ENCODE measurements at regions not wholly inside any gene's neighbourhood (a gene's known extent, or its start where the extent isn't known, plus 50 kb on each side); places are given as distances from the start of the nearest gene placed in this dataset.
A peak's percentile ranks its signal among the peaks of the same experiment; 100 is the strongest.

GRCh38 chr2:120465989-120466703, 120.2 kb downstream of the INHBB start:
- peak; percentile 84 to 89 for DNase-seq (ENCODE audit: low read depth in 1 of 2, low spot score in 2 of 2)
- WGBS, 2 experiments (ENCODE audit: extremely low coverage in 1 of 2, insufficient coverage in 1 of 2, insufficient read length in 1 of 2, insufficient replicate concordance in 2 of 2, low coverage in 1 of 2, low lambda C conversion rate in 2 of 2, missing lambda C conversion rate in 1 of 2) = 1% methylated on average over 23 of the region's 25 CpGs; no CpG with 5 or more reads in 1 of the 2 experiments
- 0 out of 2 replicates have a peak, but pooled peaks have one; percentile 61 for TF ChIP-seq KDM1A (IDR thresholded peaks at IDR 0.05; ENCODE audit: borderline replicate concordance, low read length)
- TF ChIP-seq SP4 (IDR thresholded peaks at IDR 0.05; ENCODE audit: low read length) = peak; percentile 57; the same call in 1 of the 2 replicates
- TF ChIP-seq TBP (IDR thresholded peaks at IDR 0.05; ENCODE audit: low read depth, low read length) = no peak
- 0 out of 2 replicates have a peak, but pooled peaks have one; percentile 6 for TF ChIP-seq SRF (IDR thresholded peaks at IDR 0.05; ENCODE audit: low read depth, low read length)
- peak; percentile 41 to 71; a peak in 2 of 4 replicates for TF ChIP-seq SIN3A (conservative IDR thresholded peaks at IDR 0.05 in 1 of 2, IDR thresholded peaks at IDR 0.05 in 1 of 2; ENCODE audit: low read depth in 1 of 2, low read length in 2 of 2)
- peak; percentile 91 for TF ChIP-seq NANOG (IDR thresholded peaks at IDR 0.05; ENCODE audit: insufficient read depth, low read depth, low read length, poor library complexity, severe bottlenecking)
- TF ChIP-seq TEAD4 (IDR thresholded peaks at IDR 0.05; ENCODE audit: low read depth, low read length) = peak; percentile 24; the same call in 1 of the 2 replicates
- peak; percentile 80; the same call in 1 of the 2 replicates for TF ChIP-seq ATF2 (IDR thresholded peaks at IDR 0.05; ENCODE audit: low read length)
- peak; percentile 82 to 92; a peak in 3 of 4 replicates for TF ChIP-seq HDAC2 (IDR thresholded peaks at IDR 0.05; ENCODE audit: borderline replicate concordance in 1 of 2, low read depth in 2 of 2, low read length in 2 of 2)

More at GRCh38 chr2:120465989-120466703, 120.2 kb downstream of the INHBB start:
- Histone ChIP-seq H2AFZ (ENCODE audit: low read length) (no peak overlapping the region), H3K27me3 (replicated peaks in 1 of 4; ENCODE audit: control insufficient read depth in 3 of 4, extremely low read depth in 1 of 4, insufficient read depth in 3 of 4, low read length in 3 of 4) (peaks cover 90 to 98% (median 95%) of the 10 kb centered on the region in 4 experiments), H3K4ac (replicated peaks; ENCODE audit: insufficient read length, low read depth, low read length) (no peak overlapping the region), H4K5ac (ENCODE audit: insufficient read length, low read depth, low read length) (no peak overlapping the region), H3K23ac (ENCODE audit: insufficient read length) (no peak overlapping the region), H2BK5ac (ENCODE audit: low read depth, low read length) (no peak overlapping the region), H3K9ac (replicated peaks in 1 of 4; ENCODE audit: extremely low read depth in 1 of 4, low read depth in 3 of 4, low read length in 3 of 4) (no peak overlapping the region), H3K23me2 (ENCODE audit: low read depth, low read length) (no peaks in the 10 kb centered on the region; the same call in 1 of the 2 replicates), H3K27ac (ENCODE audit: low read depth, low read length) (no peak overlapping the region), H4K91ac (replicated peaks; ENCODE audit: insufficient read length, low read length) (no peak overlapping the region), H4K8ac (ENCODE audit: extremely low read depth, insufficient read depth, low read length) (no peak overlapping the region), H2BK15ac (ENCODE audit: low read length) (no peak overlapping the region), H3K4me2 (ENCODE audit: insufficient read depth in 1 of 2, low read depth in 2 of 2, low read length in 2 of 2) (peak overlapping the region; percentile 34 to 52), H3K79me2 (ENCODE audit: control insufficient read depth in 1 of 2, insufficient read depth in 2 of 2, low read length in 2 of 2) (no peaks in the 10 kb centered on the region), H4K20me1 (replicated peaks in 1 of 2; ENCODE audit: control insufficient read depth in 1 of 2, insufficient read depth in 2 of 2, low read length in 2 of 2) (peaks cover 11 to 38% of the 10 kb centered on the region in 2 experiments), H3K56ac (replicated peaks; ENCODE audit: insufficient read length, low read depth, low read length) (no peak overlapping the region), H2BK20ac (ENCODE audit: low read length) (no peak overlapping the region), H3K79me1 (ENCODE audit: low read depth, low read length) (no peaks in the 10 kb centered on the region), H2BK12ac (ENCODE audit: low read depth, low read length) (no peak overlapping the region), H3K4me3 (ENCODE audit: extremely low read depth in 1 of 4, insufficient read depth in 2 of 4, low read depth in 3 of 4, low read length in 4 of 4) (peak overlapping the region in 2 of 4 experiments; percentile 14 to 30; a peak in 3 of 8 replicates), H2AK5ac (ENCODE audit: low read depth, low read length) (no peak overlapping the region), H3K36me3 (ENCODE audit: control insufficient read depth in 2 of 4, insufficient read depth in 4 of 4, low read length in 3 of 4) (no peaks in the 10 kb centered on the region), H3K14ac (ENCODE audit: insufficient read length) (no peak overlapping the region), H3K18ac (ENCODE audit: extremely low read depth, low read length) (no peak overlapping the region; the same call in 1 of the 2 replicates), H2BK120ac (replicated peaks; ENCODE audit: low read depth, low read length) (no peak overlapping the region), H3K9me3 (ENCODE audit: insufficient read depth in 2 of 2, low read depth in 1 of 2, low read length in 1 of 2) (no peaks in the 10 kb centered on the region), H3K4me1 (replicated peaks in 1 of 4; ENCODE audit: control insufficient read depth in 3 of 4, insufficient read depth in 4 of 4, low read length in 3 of 4) (peaks cover 5 to 13% (median 8%) of the 10 kb centered on the region in 4 experiments)
- ChIA-PET POLR2A (ENCODE audit: partially characterized antibody) (interaction anchor here (0.9 to 1.4 kb wide), 7 partner anchors 23 to 609 kb away, joined by 3 to 4 read pairs (median 4); no protein-coding TSS in a partner anchor), CTCF (ENCODE audit: partially characterized antibody) (interaction anchor here (0.6 to 3.8 kb wide), 26 partner anchors 9 to 241 kb away, joined by 3 to 16 read pairs (median 5); no protein-coding TSS in a partner anchor)
- peak; percentile 68 for FAIRE-seq
